BLaER1 treated with 17β-estradiol and CSF1 and Interleukin-3, amounts not matched to agents 10 nM and 100 nM (cell line): ENCODE measurements at regions not wholly inside any gene's neighbourhood (a gene's known extent, or its start where the extent isn't known, plus 50 kb on each side); places are given as distances from the start of the nearest gene placed in this dataset.
A peak's percentile ranks its signal among the peaks of the same experiment; 100 is the strongest.
"Not testable (repeated sequence)": the region's sequence is repeated elsewhere in the genome, so short reads cannot be mapped to it uniquely, and the experiment has no call there.

Experiments used
- H3K27ac ChIP-seq, 11 experiments: shearing (Covaris generic); formaldehyde crosslinking; 2 replicates each; pipeline ENCODE4 v1.8.1; 2022
- H3K27me3 ChIP-seq, 11 experiments: shearing (Covaris generic); formaldehyde crosslinking; 2 replicates each; pipeline ENCODE4 v1.8.1; 2022
- H3K36me3 ChIP-seq, 11 experiments: shearing (Covaris generic); formaldehyde crosslinking; 2 replicates each; pipeline ENCODE4 v1.8.1; 2022
- H3K4me1 ChIP-seq, 10 experiments: shearing (Covaris generic); formaldehyde crosslinking; 2 replicates each; pipeline ENCODE4 v1.8.1; 2022
- H3K4me2 ChIP-seq, 11 experiments: shearing (Covaris generic); formaldehyde crosslinking; 2 replicates each; pipeline ENCODE4 v1.8.1; 2022
- H3K4me3 ChIP-seq, 10 experiments: shearing (Covaris generic); formaldehyde crosslinking; 2 replicates each; pipeline ENCODE4 v1.8.1; 2022
- H3K9ac ChIP-seq, 11 experiments: shearing (Covaris generic); formaldehyde crosslinking; 2 replicates each; pipeline ENCODE4 v1.8.1; 2022
- H3K9me3 ChIP-seq, 11 experiments: shearing (Covaris generic); formaldehyde crosslinking; replicated peaks in 1 of 11; 2 replicates each; pipeline ENCODE4 v1.8.1; 2022
- H4K20me1 ChIP-seq, 11 experiments: shearing (Covaris generic); formaldehyde crosslinking; 2 replicates each; pipeline ENCODE4 v1.8.1; 2022
- Cebpa-rat ChIP-seq, 11 experiments: shearing (Covaris generic); IDR thresholded peaks; 2 replicates each; pipeline ENCODE4 v1.8.1; 2022

DNA sequence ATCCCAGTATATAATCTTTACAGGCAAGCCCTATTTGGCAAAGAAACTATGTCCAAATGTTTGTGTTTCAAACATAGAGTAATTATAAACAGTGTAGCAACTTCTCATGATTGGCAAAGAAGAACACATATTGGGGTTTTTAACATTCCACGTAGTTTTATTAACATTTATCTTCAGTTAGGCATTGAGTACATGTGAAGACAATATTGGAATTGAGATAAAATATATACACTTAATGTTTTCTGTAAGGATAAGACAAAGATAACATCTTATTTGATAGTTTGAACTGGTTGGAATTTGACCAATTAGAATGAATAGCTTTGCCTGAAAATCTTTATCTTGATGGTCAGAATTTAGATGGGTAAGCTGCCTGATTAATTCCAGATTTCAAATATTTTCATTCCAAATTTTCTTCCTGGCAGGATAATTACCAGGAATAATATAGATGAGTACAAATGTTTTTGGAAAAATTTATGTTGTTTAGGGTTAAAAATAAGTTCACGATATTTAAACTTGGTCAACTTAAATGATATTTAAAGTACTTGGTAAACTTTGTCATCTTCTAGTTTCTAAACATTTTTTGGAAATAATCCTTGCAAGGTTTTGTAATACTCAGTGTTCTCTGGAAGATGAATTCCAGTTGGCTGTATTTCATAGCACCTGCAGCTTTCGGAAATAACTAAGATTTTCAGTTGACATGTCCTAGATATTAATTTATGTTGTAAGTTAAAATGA is 536.5 kb upstream of the SPRY2 start:
- no peak overlapping the region for H3K9ac ChIP-seq
- H3K4me1 ChIP-seq = peaks cover 0 to 14% (median 2%) of the 10 kb centered on the region in 10 experiments; a peak in 3 of 20 replicates
- no peaks in the 10 kb centered on the region for H3K36me3 ChIP-seq
- H3K27me3 ChIP-seq = no peaks in the 10 kb centered on the region
- no peak overlapping the region for H3K4me2 ChIP-seq
- no peak overlapping the region for H3K27ac ChIP-seq
- H4K20me1 ChIP-seq = no peaks in the 10 kb centered on the region
- no peak overlapping the region for H3K4me3 ChIP-seq
- no peak for TF ChIP-seq Cebpa-rat (IDR thresholded peaks at IDR 0.05)
- H3K9me3 ChIP-seq = no peaks in the 10 kb centered on the region

DNA sequence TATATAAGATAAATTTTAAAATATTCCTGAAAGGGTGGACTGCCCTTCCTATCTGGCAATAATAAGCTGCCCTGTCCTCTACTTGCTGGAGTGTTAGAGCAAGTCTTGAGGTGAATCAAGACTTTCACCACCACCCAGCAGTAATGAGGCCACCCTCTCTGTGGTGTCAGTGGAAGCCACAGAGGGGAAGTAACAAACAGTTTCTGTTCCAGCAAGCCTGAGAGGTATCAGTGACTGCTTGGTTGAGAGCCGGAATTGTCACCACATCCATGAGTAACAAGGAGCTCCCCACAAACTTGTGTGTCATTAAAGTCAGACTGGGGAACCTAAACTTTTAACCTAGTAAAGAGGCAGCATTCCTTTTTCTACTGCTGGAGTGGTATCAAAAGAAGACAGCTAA is 532.7 kb upstream of the SPRY2 start:
- Histone ChIP-seq H4K20me1 (no peaks in the 10 kb centered on the region), H3K4me3 (no peak overlapping the region), H3K27ac (no peak overlapping the region), H3K9me3 (no peaks in the 10 kb centered on the region), H3K4me2 (peak overlapping the region in 4 of 11 experiments; percentile 3 to 57 (median 26); a peak in 5 of 22 replicates), H3K27me3 (no peaks in the 10 kb centered on the region), H3K4me1 (peaks cover 0 to 14% (median 5%) of the 10 kb centered on the region in 10 experiments; a peak in 4 of 20 replicates), H3K36me3 (no peaks in the 10 kb centered on the region), H3K9ac (no peak overlapping the region)
- 0 out of 22 replicates have a peak, but pooled peaks of 1 of the 11 experiments have one; percentile 21 for TF ChIP-seq Cebpa-rat (IDR thresholded peaks at IDR 0.05)

DNA sequence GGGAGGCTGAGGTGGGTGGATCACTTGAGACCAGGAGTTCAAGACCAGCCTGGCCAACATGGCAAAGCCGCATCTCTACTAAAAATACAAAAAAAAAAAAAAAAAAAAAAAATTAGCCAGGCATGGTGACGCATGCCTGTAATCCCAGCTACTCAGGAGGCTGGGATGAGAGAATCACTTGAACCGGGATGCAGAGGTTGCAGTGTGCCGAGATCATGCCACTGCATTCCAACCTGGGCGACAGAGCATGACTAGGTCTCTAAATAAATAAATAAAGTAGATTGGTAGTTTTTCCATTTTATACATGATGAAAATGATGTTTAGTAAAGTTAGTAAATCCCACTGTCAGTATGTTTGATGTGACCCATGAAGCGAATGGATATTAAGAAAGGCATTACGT is 531.0 kb upstream of the SPRY2 start:
- H3K4me3 ChIP-seq, H3K9me3 ChIP-seq, H3K27me3 ChIP-seq, H4K20me1 ChIP-seq, H3K9ac ChIP-seq, H3K4me2 ChIP-seq, H3K36me3 ChIP-seq, H3K27ac ChIP-seq: not testable (repeated sequence)
- H3K4me1 ChIP-seq = peaks cover 0 to 14% (median 5%) of the 10 kb centered on the region in 10 experiments; a peak in 4 of 20 replicates

DNA sequence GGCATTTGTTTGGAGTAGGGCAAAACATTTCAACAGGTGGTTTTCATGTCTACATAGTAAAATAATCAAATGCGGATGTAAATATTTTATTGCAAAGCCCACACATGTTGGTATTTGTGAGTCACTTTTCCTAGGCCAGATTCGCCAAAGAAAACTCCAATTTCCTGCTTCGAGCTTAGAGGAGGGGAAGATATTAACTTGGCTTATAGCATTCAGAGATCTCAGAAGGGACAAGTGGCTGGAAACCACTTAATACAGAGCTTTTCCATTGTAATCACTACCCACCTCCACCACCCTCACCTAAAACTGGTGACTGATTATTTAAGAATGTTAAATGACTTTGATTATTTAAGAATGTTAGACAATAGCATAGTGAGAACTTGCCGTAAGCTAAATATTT is 530.6 kb upstream of the SPRY2 start:
- Histone ChIP-seq H3K36me3 (no peaks in the 10 kb centered on the region), H3K9me3 (no peaks in the 10 kb centered on the region), H3K4me1 (peaks cover 0 to 14% (median 5%) of the 10 kb centered on the region in 10 experiments; a peak in 4 of 20 replicates), H3K9ac (no peak overlapping the region), H3K4me2 (no peak overlapping the region), H4K20me1 (no peaks in the 10 kb centered on the region), H3K27me3 (no peaks in the 10 kb centered on the region), H3K27ac (no peak overlapping the region), H3K4me3 (no peak overlapping the region)
- no peak for TF ChIP-seq Cebpa-rat (IDR thresholded peaks at IDR 0.05)

DNA sequence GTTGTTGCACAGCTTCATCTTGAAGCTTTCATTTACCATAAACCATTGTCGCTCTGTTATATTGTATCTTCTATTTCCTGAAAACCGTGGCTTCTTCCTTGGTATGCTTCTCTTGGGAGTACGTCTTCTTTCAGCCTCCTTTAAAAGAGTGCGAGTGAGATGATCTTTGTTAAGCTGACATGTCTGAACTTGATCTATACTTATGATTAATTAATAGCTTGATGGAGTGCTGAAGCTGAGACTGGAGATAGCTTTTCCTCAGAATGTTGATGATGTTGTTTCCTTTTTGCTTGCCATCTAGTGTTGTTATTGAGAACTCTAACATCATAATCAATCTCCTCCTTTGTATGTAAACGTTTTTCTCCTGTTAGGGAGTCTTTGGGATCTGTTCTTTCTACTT is 529.3 kb upstream of the SPRY2 start:
- no peaks in the 10 kb centered on the region for H3K36me3 ChIP-seq
- no peaks in the 10 kb centered on the region for H3K9me3 ChIP-seq
- no peak for TF ChIP-seq Cebpa-rat (IDR thresholded peaks at IDR 0.05)
- H3K4me2 ChIP-seq = peak overlapping the region in 4 of 11 experiments; percentile 8 to 39 (median 25); a peak in 7 of 22 replicates
- H3K4me3 ChIP-seq = no peak overlapping the region
- H3K27me3 ChIP-seq = no peaks in the 10 kb centered on the region
- no peak overlapping the region for H3K9ac ChIP-seq
- H3K27ac ChIP-seq = no peak overlapping the region; a peak in 1 of 22 replicates
- H4K20me1 ChIP-seq = no peaks in the 10 kb centered on the region
- H3K4me1 ChIP-seq = peaks cover 0 to 14% (median 5%) of the 10 kb centered on the region in 10 experiments; a peak in 4 of 20 replicates

DNA sequence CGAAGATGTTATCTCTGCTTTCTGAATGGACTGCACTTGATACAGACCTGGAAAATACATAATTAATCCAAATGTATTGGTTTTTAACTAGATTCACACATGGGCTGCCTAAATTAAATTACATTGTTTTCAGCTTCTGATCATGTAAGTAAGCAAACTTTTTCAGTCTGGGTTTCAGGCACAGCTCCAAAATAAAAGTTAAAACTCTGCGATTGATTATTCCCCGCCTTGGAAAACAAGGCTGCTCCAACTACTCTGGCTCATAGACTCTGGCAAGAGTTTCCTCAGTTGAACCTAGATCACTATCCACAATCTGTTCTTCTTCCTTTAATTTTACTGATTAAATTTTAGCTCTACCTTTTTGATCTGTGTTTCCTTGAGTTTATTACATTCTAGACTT is 526.0 kb upstream of the SPRY2 start:
- no peak overlapping the region for H3K27ac ChIP-seq
- H4K20me1 ChIP-seq = no peaks in the 10 kb centered on the region
- H3K9ac ChIP-seq = no peak overlapping the region
- peaks cover 0 to 12% (median 0%) of the 10 kb centered on the region in 10 experiments; a peak in 4 of 20 replicates for H3K4me1 ChIP-seq
- no peak overlapping the region for H3K4me3 ChIP-seq
- H3K27me3 ChIP-seq = no peaks in the 10 kb centered on the region
- H3K36me3 ChIP-seq = no peaks in the 10 kb centered on the region
- H3K4me2 ChIP-seq = no peak overlapping the region
- TF ChIP-seq Cebpa-rat (IDR thresholded peaks at IDR 0.05) = no peak
- H3K9me3 ChIP-seq = peaks cover 0 to 4% (median 0%) of the 10 kb centered on the region in 11 experiments; a peak in 1 of 22 replicates

DNA sequence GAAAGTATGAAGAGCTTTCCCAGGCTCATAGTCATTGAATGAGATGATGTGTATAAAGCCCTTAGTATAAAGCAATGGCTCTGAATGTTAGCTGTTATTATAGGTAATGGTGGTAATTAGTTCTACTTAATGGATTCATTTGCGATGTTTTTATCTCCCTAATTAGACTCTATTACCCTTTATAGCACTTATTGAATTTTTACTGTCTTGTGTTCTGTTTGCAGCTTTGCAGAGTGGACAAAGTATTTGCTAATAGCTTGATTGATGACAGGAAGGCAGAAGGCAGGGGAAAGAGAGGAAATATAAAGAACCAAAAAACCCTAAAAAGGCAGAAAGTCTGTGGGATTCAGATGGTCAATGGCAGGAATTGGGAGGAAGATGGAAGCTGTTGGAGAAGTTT is 524.4 kb upstream of the SPRY2 start:
- H3K4me2 ChIP-seq = no peak overlapping the region
- H3K36me3 ChIP-seq = no peaks in the 10 kb centered on the region
- peaks cover 0 to 12% (median 0%) of the 10 kb centered on the region in 10 experiments; a peak in 4 of 20 replicates for H3K4me1 ChIP-seq
- no peak overlapping the region for H3K4me3 ChIP-seq
- H3K9ac ChIP-seq = no peak overlapping the region
- H3K9me3 ChIP-seq = peaks cover 0 to 4% (median 0%) of the 10 kb centered on the region in 11 experiments; a peak in 1 of 22 replicates
- no peak for TF ChIP-seq Cebpa-rat (IDR thresholded peaks at IDR 0.05)
- H3K27ac ChIP-seq = no peak overlapping the region
- H3K27me3 ChIP-seq = no peaks in the 10 kb centered on the region
- no peaks in the 10 kb centered on the region for H4K20me1 ChIP-seq

DNA sequence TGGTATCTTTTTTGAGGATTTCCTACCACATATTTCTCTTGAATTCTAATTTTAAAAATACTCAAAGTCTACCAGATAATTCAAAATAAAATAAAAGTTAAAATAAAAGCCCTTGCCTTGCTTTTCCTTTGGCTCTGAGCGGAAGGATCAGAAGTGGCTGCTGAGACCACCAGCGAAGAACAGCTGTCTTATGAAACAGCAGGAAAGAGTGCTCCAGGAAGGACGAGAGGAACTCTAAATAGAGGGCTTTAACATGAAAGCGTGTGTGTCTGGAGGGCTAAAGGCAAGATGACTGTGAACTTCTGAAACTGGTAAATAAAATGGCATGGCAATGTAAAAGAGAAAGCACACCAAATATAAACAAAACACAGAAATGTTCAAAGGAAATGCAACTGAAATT is 521.5 kb upstream of the SPRY2 start:
- H3K4me2 ChIP-seq = peak overlapping the region in 5 of 11 experiments; percentile 6 to 17 (median 13); a peak in 4 of 22 replicates
- no peaks in the 10 kb centered on the region for H4K20me1 ChIP-seq
- H3K36me3 ChIP-seq = no peaks in the 10 kb centered on the region
- peaks cover 0 to 6% (median 0%) of the 10 kb centered on the region in 10 experiments; a peak in 2 of 20 replicates for H3K4me1 ChIP-seq
- H3K4me3 ChIP-seq = no peak overlapping the region
- no peak overlapping the region for H3K27ac ChIP-seq
- peaks cover 0 to 4% (median 0%) of the 10 kb centered on the region in 11 experiments; a peak in 1 of 22 replicates for H3K9me3 ChIP-seq
- H3K9ac ChIP-seq = no peak overlapping the region
- H3K27me3 ChIP-seq = no peaks in the 10 kb centered on the region
- TF ChIP-seq Cebpa-rat (IDR thresholded peaks at IDR 0.05) = no peak

DNA sequence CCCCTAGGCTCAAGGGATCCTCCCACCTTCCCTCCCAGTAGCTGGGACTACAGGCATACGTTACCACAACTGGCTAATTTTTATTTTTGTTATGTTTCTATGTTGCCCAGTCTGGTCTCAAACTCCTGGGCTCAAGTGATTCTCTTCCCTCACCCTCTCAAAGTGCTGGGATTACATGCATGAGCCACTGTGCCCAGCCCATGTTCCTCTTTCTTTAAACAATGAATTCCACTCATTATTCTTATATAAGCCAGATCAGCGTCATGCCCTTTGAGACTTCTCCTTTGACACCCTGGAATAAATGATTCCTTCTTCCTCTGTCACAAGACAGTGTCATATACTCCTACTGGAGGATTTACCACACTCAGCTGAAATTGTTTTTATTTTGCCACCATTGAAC is 519.9 kb upstream of the SPRY2 start:
- H3K36me3 ChIP-seq = no peaks in the 10 kb centered on the region
- TF ChIP-seq Cebpa-rat (IDR thresholded peaks at IDR 0.05) = no peak
- H3K27ac ChIP-seq = no peak overlapping the region
- peaks cover 0 to 6% (median 0%) of the 10 kb centered on the region in 10 experiments; a peak in 2 of 20 replicates for H3K4me1 ChIP-seq
- H3K27me3 ChIP-seq = no peaks in the 10 kb centered on the region
- peaks cover 0 to 4% (median 0%) of the 10 kb centered on the region in 11 experiments; a peak in 1 of 22 replicates for H3K9me3 ChIP-seq
- no peak overlapping the region for H3K4me2 ChIP-seq
- H4K20me1 ChIP-seq = no peaks in the 10 kb centered on the region
- H3K4me3 ChIP-seq = no peak overlapping the region
- no peak overlapping the region for H3K9ac ChIP-seq
